Astrocyte (in vitro differentiated cells and primary cell): ENCODE measurements at regions not wholly inside any gene's neighbourhood (a gene's known extent, or its start where the extent isn't known, plus 50 kb on each side); places are given as distances from the start of the nearest gene placed in this dataset.

ENCODE experiments used
- DNase-seq: peaks from one replicate; pipeline ENCODE4 v3.0.0-alpha.2; 2010; ENCODE audit warnings: low read depth
- FAIRE-seq: peaks from 2 replicates; lab custom pipeline; 2011; peaks lifted over from hg19 to GRCh38; lab: Jason Lieb, UNC
- H2AFZ ChIP-seq: 2 replicates; pipeline ENCODE4 v1.6.0; 2012; ENCODE audit warnings: low read depth, low read length, inconsistent platforms
- H3K27ac ChIP-seq: 2 replicates; pipeline ENCODE4 v1.5.1; 2011; ENCODE audit warnings: low read depth, low read length, inconsistent platforms
- H3K27me3 ChIP-seq: 2 replicates; pipeline ENCODE4 v1.6.0; 2011; ENCODE audit warnings: low read length, inconsistent platforms; ENCODE audit not compliant: insufficient read depth
- H3K36me3 ChIP-seq: 2 replicates; pipeline ENCODE4 v1.5.1; 2011; ENCODE audit warnings: low read length, inconsistent platforms; ENCODE audit not compliant: insufficient read depth
- H3K4me1 ChIP-seq: 2 replicates; pipeline ENCODE4 v1.5.1; 2011; ENCODE audit warnings: low read length, inconsistent platforms; ENCODE audit not compliant: insufficient read depth
- H3K4me2 ChIP-seq: 2 replicates; pipeline ENCODE4 v1.6.0; 2012; ENCODE audit warnings: low read length, inconsistent platforms
- H3K4me3 ChIP-seq: 2 replicates; pipeline ENCODE4 v1.5.1; 2011; ENCODE audit warnings: low read depth, mild to moderate bottlenecking, low read length, inconsistent platforms; ENCODE audit not compliant: insufficient read depth
- H3K79me2 ChIP-seq: 2 replicates; pipeline ENCODE4 v1.6.0; 2012; ENCODE audit warnings: mild to moderate bottlenecking, low read length, inconsistent platforms; ENCODE audit not compliant: insufficient read depth
- H3K9ac ChIP-seq: 2 replicates; pipeline ENCODE4 v1.6.0; 2012; ENCODE audit warnings: mild to moderate bottlenecking, low read length, inconsistent platforms
- H3K9me3 ChIP-seq: 2 replicates; pipeline ENCODE4 v1.5.1; 2012; ENCODE audit warnings: low read depth, mild to moderate bottlenecking, low read length, inconsistent platforms; ENCODE audit not compliant: insufficient read depth
- H4K20me1 ChIP-seq: 2 replicates; pipeline ENCODE4 v1.6.0; 2012; ENCODE audit warnings: low read length, inconsistent platforms; ENCODE audit not compliant: insufficient read depth
- H3K27ac Mint-ChIP-seq: one replicate; pipeline ENCODE4 v1.8.0; 2021; ENCODE audit warnings: mild to moderate bottlenecking, mixed read lengths; ENCODE audit not compliant: unreplicated experiment
- H3K27me3 Mint-ChIP-seq: one replicate; pipeline ENCODE4 v1.8.0; 2021; ENCODE audit warnings: low read depth, mixed read lengths; ENCODE audit not compliant: unreplicated experiment
- H3K36me3 Mint-ChIP-seq: one replicate; pipeline ENCODE4 v1.8.0; 2021; ENCODE audit warnings: low read depth, mixed read lengths; ENCODE audit not compliant: unreplicated experiment
- H3K4me1 Mint-ChIP-seq: one replicate; pipeline ENCODE4 v1.8.0; 2021; ENCODE audit warnings: low read depth, mixed read lengths; ENCODE audit not compliant: unreplicated experiment
- H3K4me3 Mint-ChIP-seq: one replicate; pipeline ENCODE4 v1.8.0; 2021; ENCODE audit warnings: mild to moderate bottlenecking, moderate library complexity, mixed read lengths; ENCODE audit not compliant: unreplicated experiment
- H3K9me3 Mint-ChIP-seq: one replicate; pipeline ENCODE4 v1.8.0; 2021; ENCODE audit warnings: mild to moderate bottlenecking, mixed read lengths; ENCODE audit not compliant: unreplicated experiment
- EZH2 ChIP-seq: IDR thresholded peaks from 2 replicates; pipeline ENCODE4 v1.6.1; 2012; ENCODE audit warnings: mild to moderate bottlenecking, low read length, inconsistent platforms; ENCODE audit not compliant: insufficient read depth
- TF ChIP-seq, protein P1 (sequence below): IDR thresholded peaks from 2 replicates; pipeline ENCODE4 v1.5.1; 2011; ENCODE audit warnings: low read depth, mild to moderate bottlenecking, inconsistent platforms, low read length, moderate library complexity; ENCODE audit not compliant: insufficient read depth

DNA sequence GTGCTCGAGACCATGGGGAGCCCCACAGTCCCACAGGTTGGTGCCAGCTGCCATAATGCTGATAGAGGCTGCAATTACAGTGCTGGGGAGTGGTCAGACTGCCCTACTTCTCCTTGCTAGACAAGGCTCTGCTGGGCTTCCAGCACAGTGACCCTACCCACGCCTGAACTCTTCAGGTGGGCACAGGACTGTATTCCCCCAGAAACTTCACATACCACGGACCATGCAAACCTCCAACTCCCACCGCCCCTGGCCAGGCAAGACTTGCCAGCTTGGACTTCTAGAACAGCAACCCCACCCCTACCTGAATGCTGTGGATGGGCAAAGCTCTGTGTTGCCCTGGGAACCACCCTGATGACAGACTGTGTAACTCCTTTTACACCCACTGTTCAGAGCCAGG, 885.3 kb downstream of the SI start:
- Histone ChIP-seq H3K36me3 (no peaks in the 10 kb centered on the region), H3K4me3 (no peak overlapping the region), H3K27ac (no peak overlapping the region), H4K20me1 (no peaks in the 10 kb centered on the region), H2AFZ (no peak overlapping the region), H3K9me3 (peaks cover 6% of the 10 kb centered on the region), H3K4me2 (no peak overlapping the region), H3K9ac (no peak overlapping the region), H3K79me2 (no peaks in the 10 kb centered on the region), H3K4me1 (no peaks in the 10 kb centered on the region), H3K27me3 (no peaks in the 10 kb centered on the region)
- H3K4me3 Mint-ChIP-seq, result no peak overlapping the region
- DNase-seq (no peak), FAIRE-seq (no peak)
- no peaks in the 10 kb centered on the region for H3K27me3 Mint-ChIP-seq
- H3K36me3 Mint-ChIP-seq, result no peaks in the 10 kb centered on the region
- no peaks in the 10 kb centered on the region for H3K9me3 Mint-ChIP-seq
- no peak overlapping the region for H3K27ac Mint-ChIP-seq
- TF ChIP-seq EZH2, result no peak
- TF ChIP-seq, protein P1, sequence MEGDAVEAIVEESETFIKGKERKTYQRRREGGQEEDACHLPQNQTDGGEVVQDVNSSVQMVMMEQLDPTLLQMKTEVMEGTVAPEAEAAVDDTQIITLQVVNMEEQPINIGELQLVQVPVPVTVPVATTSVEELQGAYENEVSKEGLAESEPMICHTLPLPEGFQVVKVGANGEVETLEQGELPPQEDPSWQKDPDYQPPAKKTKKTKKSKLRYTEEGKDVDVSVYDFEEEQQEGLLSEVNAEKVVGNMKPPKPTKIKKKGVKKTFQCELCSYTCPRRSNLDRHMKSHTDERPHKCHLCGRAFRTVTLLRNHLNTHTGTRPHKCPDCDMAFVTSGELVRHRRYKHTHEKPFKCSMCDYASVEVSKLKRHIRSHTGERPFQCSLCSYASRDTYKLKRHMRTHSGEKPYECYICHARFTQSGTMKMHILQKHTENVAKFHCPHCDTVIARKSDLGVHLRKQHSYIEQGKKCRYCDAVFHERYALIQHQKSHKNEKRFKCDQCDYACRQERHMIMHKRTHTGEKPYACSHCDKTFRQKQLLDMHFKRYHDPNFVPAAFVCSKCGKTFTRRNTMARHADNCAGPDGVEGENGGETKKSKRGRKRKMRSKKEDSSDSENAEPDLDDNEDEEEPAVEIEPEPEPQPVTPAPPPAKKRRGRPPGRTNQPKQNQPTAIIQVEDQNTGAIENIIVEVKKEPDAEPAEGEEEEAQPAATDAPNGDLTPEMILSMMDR, result no peak
- H3K4me1 Mint-ChIP-seq, result no peaks in the 10 kb centered on the region

GRCh38 chr3:164190566-164190965, 887.7 kb downstream of the SI start:
- Mint-ChIP-seq H3K4me3 (no peak overlapping the region), H3K36me3 (no peaks in the 10 kb centered on the region), H3K4me1 (no peaks in the 10 kb centered on the region), H3K27ac (no peak overlapping the region), H3K9me3 (no peaks in the 10 kb centered on the region), H3K27me3 (no peaks in the 10 kb centered on the region)
- no peak overlapping the region for H2AFZ ChIP-seq
- no peak for FAIRE-seq
- H3K4me3 ChIP-seq, result no peak overlapping the region
- no peaks in the 10 kb centered on the region for H4K20me1 ChIP-seq
- DNase-seq, result no peak
- H3K4me2 ChIP-seq, result no peak overlapping the region
- H3K9ac ChIP-seq, result no peak overlapping the region
- H3K36me3 ChIP-seq, result no peaks in the 10 kb centered on the region
- peaks cover 7% of the 10 kb centered on the region for H3K9me3 ChIP-seq
- no peaks in the 10 kb centered on the region for H3K4me1 ChIP-seq
- H3K79me2 ChIP-seq, result no peaks in the 10 kb centered on the region
- no peaks in the 10 kb centered on the region for H3K27me3 ChIP-seq
- no peak overlapping the region for H3K27ac ChIP-seq
- TF ChIP-seq, protein P1, result no peak
- no peak for TF ChIP-seq EZH2

DNA sequence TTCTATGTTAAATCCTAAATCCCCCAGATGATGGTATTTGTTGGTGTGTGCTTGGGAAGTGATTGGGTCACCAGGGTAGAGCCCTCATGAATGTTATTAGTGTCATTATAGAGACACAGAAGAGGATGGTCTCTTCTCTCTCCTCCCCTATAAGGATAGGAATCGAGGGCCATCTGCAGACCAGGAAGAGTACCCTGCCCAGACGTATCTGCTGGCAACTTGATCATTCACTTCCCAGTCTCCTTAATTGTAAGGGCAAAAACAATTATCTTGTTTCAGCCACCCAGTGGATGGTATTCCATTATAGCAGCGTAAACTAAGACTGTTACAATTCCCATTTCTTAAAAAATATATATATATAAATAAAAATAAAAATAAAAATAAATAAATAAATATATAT, 892.2 kb downstream of the SI start:
- no peak for TF ChIP-seq EZH2
- TF ChIP-seq, protein P1, result no peak
- H3K27me3 ChIP-seq, result no peaks in the 10 kb centered on the region
- H2AFZ ChIP-seq, result no peak overlapping the region
- Mint-ChIP-seq H3K36me3 (no peaks in the 10 kb centered on the region), H3K27ac (no peak overlapping the region), H3K9me3 (peaks cover 2% of the 10 kb centered on the region), H3K27me3 (no peaks in the 10 kb centered on the region), H3K4me1 (no peaks in the 10 kb centered on the region), H3K4me3 (no peak overlapping the region)
- H3K9me3 ChIP-seq, result peaks cover 4% of the 10 kb centered on the region
- H3K27ac ChIP-seq, result no peak overlapping the region
- H3K4me2 ChIP-seq, result no peak overlapping the region
- H3K36me3 ChIP-seq, result no peaks in the 10 kb centered on the region
- DNase-seq (no peak), FAIRE-seq (no peak)
- no peaks in the 10 kb centered on the region for H4K20me1 ChIP-seq
- no peak overlapping the region for H3K4me3 ChIP-seq
- no peaks in the 10 kb centered on the region for H3K4me1 ChIP-seq
- H3K9ac ChIP-seq, result no peak overlapping the region
- H3K79me2 ChIP-seq, result no peaks in the 10 kb centered on the region
